ENCODE measurements at regions not wholly inside any gene's neighbourhood (a gene's known extent, or its start where the extent isn't known, plus 50 kb on each side); places are given as distances from the start of the nearest gene placed in this dataset.

DNA sequence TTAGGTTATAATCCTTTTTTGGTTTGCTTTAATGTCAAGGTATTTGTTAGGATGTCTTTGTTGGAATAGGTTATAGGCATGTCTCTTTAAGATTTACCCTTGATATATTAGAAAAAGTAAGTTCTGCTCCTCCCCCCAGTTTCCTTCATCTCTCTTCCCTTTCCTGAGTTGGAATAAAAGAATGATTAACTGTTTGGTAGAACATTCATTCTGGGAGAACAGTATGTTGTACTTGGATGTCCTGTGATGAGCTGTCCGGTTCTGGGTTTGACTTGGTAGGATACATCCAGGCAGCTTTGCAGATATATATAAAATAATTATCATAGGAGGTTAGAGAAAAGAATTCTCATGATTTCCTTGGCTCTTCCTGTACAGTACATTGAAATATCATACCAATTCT, 199.6 kb upstream of the RREB1 start:
- H3K4me3 ChIP-seq (ENCODE audit: low read depth in 2 of 2, low read length in 1 of 2) = no peak overlapping the region
- POLR2A ChIA-PET = no interaction called here
- H3F3A ChIP-seq (replicated peaks; ENCODE audit: insufficient read depth) = no peaks in the 10 kb centered on the region
- no peaks in the 10 kb centered on the region for H4K20me1 ChIP-seq (ENCODE audit: insufficient read depth)
- no peaks in the 10 kb centered on the region for H3K27me3 ChIP-seq (ENCODE audit: insufficient read depth)
- no peaks in the 10 kb centered on the region for H3K9me3 ChIP-seq
- no peaks in the 10 kb centered on the region for H3K79me2 ChIP-seq (ENCODE audit: insufficient read depth)
- no peaks in the 10 kb centered on the region for H3K9me2 ChIP-seq
- DNase-seq = no peak
- no peak overlapping the region for H2AFZ ChIP-seq (ENCODE audit: low read depth)
- H3K4me1 ChIP-seq (ENCODE audit: control insufficient read depth in 1 of 2, insufficient read depth in 2 of 2, low read depth in 1 of 2, low read length in 1 of 2) = no peaks in the 10 kb centered on the region; a peak in 1 of 4 replicates
- WGBS (ENCODE audit: low lambda C conversion rate) = 57% methylated on average over 1 of the region's 1 CpG
- CTCF ChIA-PET = no interaction called here
- no peaks in the 10 kb centered on the region for H3K36me3 ChIP-seq (replicated peaks in 1 of 2; ENCODE audit: control insufficient read depth in 1 of 2, insufficient read depth in 2 of 2, low read length in 1 of 2)
- TF ChIP-seq GABPA (IDR thresholded peaks at IDR 0.05; ENCODE audit: low read depth) (no peak), RAD21 (IDR thresholded peaks at IDR 0.05; ENCODE audit: low read length) (no peak), NRF1 (IDR thresholded peaks at IDR 0.05; ENCODE audit: low read depth, low read length) (no peak), POLR2AphosphoS5 (IDR thresholded peaks at IDR 0.05; ENCODE audit: low read depth, low read length) (no peak), RXRA (IDR thresholded peaks at IDR 0.05; ENCODE audit: borderline replicate concordance, low read depth) (no peak), MEF2A (IDR thresholded peaks at IDR 0.05; ENCODE audit: borderline replicate concordance, low read depth) (no peak)
- TF ChIP-seq, protein P1, sequence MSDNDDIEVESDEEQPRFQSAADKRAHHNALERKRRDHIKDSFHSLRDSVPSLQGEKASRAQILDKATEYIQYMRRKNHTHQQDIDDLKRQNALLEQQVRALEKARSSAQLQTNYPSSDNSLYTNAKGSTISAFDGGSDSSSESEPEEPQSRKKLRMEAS (IDR thresholded peaks at IDR 0.05; ENCODE audit: low read depth) = no peak
- H3K9ac ChIP-seq = no peak overlapping the region
- H3K4me2 ChIP-seq = no peak overlapping the region
- H3K27ac ChIP-seq (ENCODE audit: low read depth in 2 of 2, low read length in 1 of 2) = no peak overlapping the region

DNA sequence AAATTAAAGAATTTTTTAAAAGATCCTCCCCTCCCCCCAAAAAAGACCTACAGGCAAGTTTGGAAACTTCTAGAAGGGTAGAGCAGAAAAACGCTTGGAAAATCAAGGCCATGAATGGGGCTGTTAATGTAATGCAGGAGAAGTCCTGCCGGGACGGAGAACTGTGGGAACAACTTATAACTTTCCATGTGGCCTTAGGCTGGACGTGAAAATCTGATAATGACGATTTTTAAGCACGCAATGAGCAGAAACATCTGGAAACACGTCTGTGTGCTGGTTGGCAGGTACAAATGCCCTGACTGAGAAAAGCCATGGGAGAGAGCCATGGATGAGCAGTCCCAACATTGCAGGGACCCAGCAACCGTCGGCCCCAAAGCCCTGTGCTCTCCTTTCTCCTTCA, 198.7 kb upstream of the RREB1 start:
- CTCF ChIA-PET = no interaction called here

More for the DNA sequence above, 198.7 kb upstream of the RREB1 start:
- Histone ChIP-seq H3K9me2 (no peaks in the 10 kb centered on the region), H3K4me2 (no peak overlapping the region), H3K4me1 (ENCODE audit: control insufficient read depth in 1 of 2, insufficient read depth in 2 of 2, low read depth in 1 of 2, low read length in 1 of 2) (no peaks in the 10 kb centered on the region; a peak in 1 of 4 replicates), H3K9me3 (no peaks in the 10 kb centered on the region), H3K4me3 (ENCODE audit: low read depth in 2 of 2, low read length in 1 of 2) (no peak overlapping the region), H3F3A (replicated peaks; ENCODE audit: insufficient read depth) (no peaks in the 10 kb centered on the region), H3K79me2 (ENCODE audit: insufficient read depth) (no peaks in the 10 kb centered on the region), H3K36me3 (replicated peaks in 1 of 2; ENCODE audit: control insufficient read depth in 1 of 2, insufficient read depth in 2 of 2, low read length in 1 of 2) (no peaks in the 10 kb centered on the region), H3K9ac (no peak overlapping the region), H2AFZ (ENCODE audit: low read depth) (no peak overlapping the region), H3K27me3 (ENCODE audit: insufficient read depth) (no peaks in the 10 kb centered on the region), H3K27ac (ENCODE audit: low read depth in 2 of 2, low read length in 1 of 2) (no peak overlapping the region), H4K20me1 (ENCODE audit: insufficient read depth) (no peaks in the 10 kb centered on the region)
- no peak for DNase-seq
- POLR2A ChIA-PET = no interaction called here
- TF ChIP-seq SMC3 (IDR thresholded peaks at IDR 0.05; ENCODE audit: low read depth, low read length) (no peak), TAF1 (IDR thresholded peaks at IDR 0.05; ENCODE audit: borderline replicate concordance, low read depth, low read length) (no peak), CHD2 (IDR thresholded peaks at IDR 0.05; ENCODE audit: low read length, partially characterized antibody) (no peak), RAD21 (IDR thresholded peaks at IDR 0.05; ENCODE audit: low read length) (no peak), GABPA (IDR thresholded peaks at IDR 0.05; ENCODE audit: low read depth) (no peak), MEF2A (IDR thresholded peaks at IDR 0.05; ENCODE audit: borderline replicate concordance, low read depth) (no peak), JUND (IDR thresholded peaks at IDR 0.05) (no peak)
- TF ChIP-seq, protein P2, sequence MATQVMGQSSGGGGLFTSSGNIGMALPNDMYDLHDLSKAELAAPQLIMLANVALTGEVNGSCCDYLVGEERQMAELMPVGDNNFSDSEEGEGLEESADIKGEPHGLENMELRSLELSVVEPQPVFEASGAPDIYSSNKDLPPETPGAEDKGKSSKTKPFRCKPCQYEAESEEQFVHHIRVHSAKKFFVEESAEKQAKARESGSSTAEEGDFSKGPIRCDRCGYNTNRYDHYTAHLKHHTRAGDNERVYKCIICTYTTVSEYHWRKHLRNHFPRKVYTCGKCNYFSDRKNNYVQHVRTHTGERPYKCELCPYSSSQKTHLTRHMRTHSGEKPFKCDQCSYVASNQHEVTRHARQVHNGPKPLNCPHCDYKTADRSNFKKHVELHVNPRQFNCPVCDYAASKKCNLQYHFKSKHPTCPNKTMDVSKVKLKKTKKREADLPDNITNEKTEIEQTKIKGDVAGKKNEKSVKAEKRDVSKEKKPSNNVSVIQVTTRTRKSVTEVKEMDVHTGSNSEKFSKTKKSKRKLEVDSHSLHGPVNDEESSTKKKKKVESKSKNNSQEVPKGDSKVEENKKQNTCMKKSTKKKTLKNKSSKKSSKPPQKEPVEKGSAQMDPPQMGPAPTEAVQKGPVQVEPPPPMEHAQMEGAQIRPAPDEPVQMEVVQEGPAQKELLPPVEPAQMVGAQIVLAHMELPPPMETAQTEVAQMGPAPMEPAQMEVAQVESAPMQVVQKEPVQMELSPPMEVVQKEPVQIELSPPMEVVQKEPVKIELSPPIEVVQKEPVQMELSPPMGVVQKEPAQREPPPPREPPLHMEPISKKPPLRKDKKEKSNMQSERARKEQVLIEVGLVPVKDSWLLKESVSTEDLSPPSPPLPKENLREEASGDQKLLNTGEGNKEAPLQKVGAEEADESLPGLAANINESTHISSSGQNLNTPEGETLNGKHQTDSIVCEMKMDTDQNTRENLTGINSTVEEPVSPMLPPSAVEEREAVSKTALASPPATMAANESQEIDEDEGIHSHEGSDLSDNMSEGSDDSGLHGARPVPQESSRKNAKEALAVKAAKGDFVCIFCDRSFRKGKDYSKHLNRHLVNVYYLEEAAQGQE (IDR thresholded peaks at IDR 0.05; ENCODE audit: low read depth, low read length) = no peak
- TF ChIP-seq, protein P3, sequence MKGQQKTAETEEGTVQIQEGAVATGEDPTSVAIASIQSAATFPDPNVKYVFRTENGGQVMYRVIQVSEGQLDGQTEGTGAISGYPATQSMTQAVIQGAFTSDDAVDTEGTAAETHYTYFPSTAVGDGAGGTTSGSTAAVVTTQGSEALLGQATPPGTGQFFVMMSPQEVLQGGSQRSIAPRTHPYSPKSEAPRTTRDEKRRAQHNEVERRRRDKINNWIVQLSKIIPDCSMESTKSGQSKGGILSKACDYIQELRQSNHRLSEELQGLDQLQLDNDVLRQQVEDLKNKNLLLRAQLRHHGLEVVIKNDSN (IDR thresholded peaks at IDR 0.05; ENCODE audit: borderline replicate concordance, low read depth) = no peak
- 40% methylated on average over 8 of the region's 9 CpGs for WGBS (ENCODE audit: low lambda C conversion rate)

Data from SK-N-SH (cell line).